ENCODE measurements at regions not wholly inside any gene's neighbourhood (a gene's known extent, or its start where the extent isn't known, plus 50 kb on each side); places are given as distances from the start of the nearest gene placed in this dataset.

DNA sequence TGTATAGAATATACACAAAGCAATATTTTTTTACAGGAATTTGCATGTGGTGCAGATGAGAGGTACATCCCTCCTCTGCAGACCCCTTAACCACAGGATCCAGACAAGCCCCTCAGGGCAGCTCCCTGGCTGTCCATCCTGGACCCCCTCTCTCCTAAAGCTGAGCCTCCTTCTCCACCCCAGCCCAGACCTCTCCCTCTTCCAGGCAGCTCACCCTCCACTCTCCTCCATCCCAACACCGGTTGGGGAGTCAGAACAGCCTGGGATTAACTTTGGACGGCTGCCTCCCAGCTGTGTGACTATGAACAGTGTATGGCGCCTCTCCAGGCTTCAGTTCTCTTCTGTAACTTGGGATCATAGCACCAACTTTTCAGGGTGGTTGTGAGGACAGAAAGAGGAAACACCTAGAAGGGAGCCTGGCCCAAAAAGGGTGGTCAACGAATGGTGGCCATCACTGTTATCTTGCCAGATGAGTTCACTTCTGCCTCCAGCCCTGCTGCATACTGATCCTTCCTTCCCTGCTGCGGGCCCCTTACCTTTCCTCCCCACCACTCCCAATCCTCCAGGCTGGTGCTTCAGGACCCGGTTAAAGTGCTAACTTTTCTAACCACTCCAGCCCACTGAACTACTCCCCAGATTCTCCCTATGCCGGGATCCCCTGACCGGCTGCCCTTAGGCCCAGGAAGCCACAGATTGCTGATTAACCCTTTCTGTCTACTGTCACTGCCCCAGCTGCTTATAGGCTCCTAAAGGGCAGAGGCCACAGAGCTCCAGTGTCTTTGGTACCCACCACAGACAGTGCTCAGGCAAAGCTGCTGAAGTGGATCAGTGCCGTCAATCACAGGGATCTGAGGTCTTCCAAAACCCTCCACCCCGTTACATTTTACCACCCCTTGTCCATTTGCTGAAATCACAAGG lies 55.9 kb downstream of the GPR6 start:
- TF ChIP-seq POLR2A (IDR thresholded peaks at IDR 0.05; ENCODE audit: low read depth, low read length) (no peak), POLR2AphosphoS5 (IDR thresholded peaks at IDR 0.05; ENCODE audit: low read depth, low read length) (no peak), SPI1 (IDR thresholded peaks at IDR 0.05; ENCODE audit: low read depth, low read length) (no peak), TAF1 (IDR thresholded peaks at IDR 0.05; ENCODE audit: low read depth, low read length) (no peak)
